ENCODE measurements at regions not wholly inside any gene's neighbourhood (a gene's known extent, or its start where the extent isn't known, plus 50 kb on each side); places are given as distances from the start of the nearest gene placed in this dataset.

DNA sequence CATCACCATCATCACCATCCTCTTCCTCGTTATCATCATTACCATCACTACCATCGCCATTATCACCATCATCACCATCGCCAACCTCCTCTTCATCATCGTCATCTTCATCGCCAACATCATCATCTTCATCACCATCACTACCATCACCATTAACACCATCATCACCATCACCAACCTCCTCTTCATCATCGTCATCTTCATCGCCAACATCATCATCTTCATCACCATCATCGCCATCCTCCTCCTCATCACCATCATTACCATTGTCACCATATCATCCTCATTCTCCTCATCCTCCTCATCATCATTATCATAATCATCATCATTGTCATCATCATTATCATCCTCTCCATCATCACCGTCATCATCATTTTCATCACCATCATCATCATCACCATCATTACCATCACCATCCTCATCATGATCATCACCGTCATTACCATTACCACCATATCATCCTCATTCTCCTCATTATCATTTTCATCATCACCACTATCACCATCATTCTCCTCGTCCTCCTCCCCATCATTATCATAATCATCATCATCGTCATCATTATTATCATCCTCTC lies 1498.7 kb downstream of the TBC1D22A start:
- TF ChIP-seq ZNF83 (CRISPR knock-in tag; IDR thresholded peaks at IDR 0.05; ENCODE audit: borderline replicate concordance) = no peak
- TF ChIP-seq RNF2 (conservative IDR thresholded peaks at IDR 0.05; ENCODE audit: low read depth) = no peak
- TF ChIP-seq PRPF4 (IDR thresholded peaks at IDR 0.05; ENCODE audit: low read depth, low read length, poor library complexity, severe bottlenecking) = no peak
- no peak for TF ChIP-seq ZNF639 (CRISPR knock-in tag; conservative IDR thresholded peaks at IDR 0.05)
- TF ChIP-seq TBX2 (CRISPR knock-in tag; IDR thresholded peaks at IDR 0.05; ENCODE audit: borderline replicate concordance) = no peak
- no peak for TF ChIP-seq ZKSCAN1 (IDR thresholded peaks at IDR 0.05; ENCODE audit: low read length)
- no peak for TF ChIP-seq MED13 (CRISPR knock-in tag; IDR thresholded peaks at IDR 0.05)
- no peak for TF ChIP-seq CTCF (CRISPR knock-in tag; IDR thresholded peaks at IDR 0.05)
- TF ChIP-seq ZNF235 (CRISPR knock-in tag; IDR thresholded peaks at IDR 0.05; ENCODE audit: borderline replicate concordance) = no peak
- no peak for TF ChIP-seq EP300 (IDR thresholded peaks at IDR 0.05; ENCODE audit: low read depth in 2 of 2, low read length in 2 of 2)
- TF ChIP-seq EP300 (CRISPR knock-in tag; IDR thresholded peaks at IDR 0.05; ENCODE audit: borderline replicate concordance) = no peak
- TF ChIP-seq IRF2 (CRISPR knock-in tag; IDR thresholded peaks at IDR 0.05) = no peak
- TF ChIP-seq REST (IDR thresholded peaks at IDR 0.05; ENCODE audit: borderline replicate concordance in 1 of 2, low read depth in 1 of 2, low read length in 2 of 2) = no peak
- TF ChIP-seq BRF2 (CRISPR knock-in tag; IDR thresholded peaks at IDR 0.05) = no peak
- no peak for TF ChIP-seq RFX5 (IDR thresholded peaks at IDR 0.05; ENCODE audit: low read depth, low read length)

Measured in HepG2 (cell line).